ENCODE measurements at regions not wholly inside any gene's neighbourhood (a gene's known extent, or its start where the extent isn't known, plus 50 kb on each side); places are given as distances from the start of the nearest gene placed in this dataset.

DNA sequence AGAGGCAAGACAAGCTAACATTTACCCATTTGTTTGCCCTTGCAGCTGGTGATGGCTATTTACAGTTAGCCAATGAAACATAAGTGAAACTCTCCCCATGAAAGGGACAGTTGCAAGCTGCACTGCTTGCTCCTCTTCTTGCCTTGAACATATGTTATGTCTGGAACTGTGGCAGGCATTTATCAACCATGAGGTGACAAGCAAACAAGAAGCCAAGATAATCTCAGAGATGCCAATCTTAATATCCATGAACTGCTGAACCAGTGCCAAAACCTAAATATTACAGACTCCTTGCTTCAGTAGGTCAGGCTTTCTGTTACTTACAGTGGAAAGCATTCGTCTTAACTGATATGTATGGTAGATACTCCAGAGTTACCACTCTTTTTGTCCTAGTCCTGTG is 133.4 kb downstream of the ACTBL2 start:
- WGBS, 2 donors: 67 to 70% methylated on average over 1 of the region's 1 CpG
- TF ChIP-seq POLR2A (IDR thresholded peaks at IDR 0.05): no peak
- TF ChIP-seq, protein P1, sequence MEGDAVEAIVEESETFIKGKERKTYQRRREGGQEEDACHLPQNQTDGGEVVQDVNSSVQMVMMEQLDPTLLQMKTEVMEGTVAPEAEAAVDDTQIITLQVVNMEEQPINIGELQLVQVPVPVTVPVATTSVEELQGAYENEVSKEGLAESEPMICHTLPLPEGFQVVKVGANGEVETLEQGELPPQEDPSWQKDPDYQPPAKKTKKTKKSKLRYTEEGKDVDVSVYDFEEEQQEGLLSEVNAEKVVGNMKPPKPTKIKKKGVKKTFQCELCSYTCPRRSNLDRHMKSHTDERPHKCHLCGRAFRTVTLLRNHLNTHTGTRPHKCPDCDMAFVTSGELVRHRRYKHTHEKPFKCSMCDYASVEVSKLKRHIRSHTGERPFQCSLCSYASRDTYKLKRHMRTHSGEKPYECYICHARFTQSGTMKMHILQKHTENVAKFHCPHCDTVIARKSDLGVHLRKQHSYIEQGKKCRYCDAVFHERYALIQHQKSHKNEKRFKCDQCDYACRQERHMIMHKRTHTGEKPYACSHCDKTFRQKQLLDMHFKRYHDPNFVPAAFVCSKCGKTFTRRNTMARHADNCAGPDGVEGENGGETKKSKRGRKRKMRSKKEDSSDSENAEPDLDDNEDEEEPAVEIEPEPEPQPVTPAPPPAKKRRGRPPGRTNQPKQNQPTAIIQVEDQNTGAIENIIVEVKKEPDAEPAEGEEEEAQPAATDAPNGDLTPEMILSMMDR (IDR thresholded peaks at IDR 0.05): no peak

DNA sequence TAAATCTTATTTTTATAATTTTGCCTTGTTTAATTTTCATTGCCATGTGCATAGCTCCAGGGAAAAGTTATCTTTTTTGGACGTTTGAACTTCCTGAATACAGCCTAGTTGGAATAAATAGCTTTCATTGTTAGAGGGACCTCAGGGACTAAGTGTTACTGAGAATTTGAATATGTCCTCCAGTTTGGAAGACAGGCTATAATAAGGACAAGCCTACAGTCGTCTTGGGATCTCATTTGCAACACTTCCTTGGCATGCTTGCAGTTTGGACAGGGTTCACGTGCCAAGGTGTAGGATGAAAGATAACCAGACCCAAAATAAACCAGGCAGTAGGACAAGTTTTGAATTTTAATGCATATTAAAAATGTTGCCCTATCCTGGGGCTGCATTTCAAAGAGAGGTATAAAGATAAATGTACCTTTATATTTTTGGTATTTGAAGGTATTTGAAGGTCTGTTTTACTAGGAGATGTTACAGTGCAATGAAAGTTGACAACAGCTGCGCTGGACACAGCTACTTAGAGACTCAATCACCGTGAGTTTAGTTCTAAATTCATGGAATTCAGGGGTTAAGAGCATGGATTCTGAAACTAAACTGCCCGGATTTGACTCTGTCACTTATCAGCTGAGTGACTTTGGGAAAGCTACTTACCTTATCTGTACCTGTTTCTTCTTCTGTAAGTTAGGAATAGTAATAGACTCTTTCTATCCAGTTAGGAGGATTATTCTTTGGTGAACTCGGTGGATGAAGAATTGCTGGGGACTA is 134.1 kb downstream of the ACTBL2 start:
- Histone ChIP-seq H3K36me3 (ENCODE audit: low read depth, missing control alignments) (no peaks in the 10 kb centered on the region), H3K27me3 (no peaks in the 10 kb centered on the region), H3K27ac (no peak overlapping the region), H3K9me3 (no peaks in the 10 kb centered on the region), H3K4me1 (peaks cover 4% of the 10 kb centered on the region), H3K4me3 (no peak overlapping the region)
- intact Hi-C loops (cut with DNase I; ENCODE audit: low total_unique reads): no loop called here
- WGBS, 2 donors: 39 to 57% methylated on average over 7 of the region's 7 CpGs
- DNase-seq: no peak
- TF ChIP-seq POLR2A (IDR thresholded peaks at IDR 0.05): no peak
- TF ChIP-seq, protein P1 (IDR thresholded peaks at IDR 0.05): no peak

More for the DNA sequence above, 133.4 kb downstream of the ACTBL2 start:
- no peak overlapping the region for H3K4me3 ChIP-seq
- H3K9me3 ChIP-seq: no peaks in the 10 kb centered on the region
- no peaks in the 10 kb centered on the region for H3K36me3 ChIP-seq (ENCODE audit: low read depth, missing control alignments)
- peaks cover 4% of the 10 kb centered on the region for H3K4me1 ChIP-seq
- intact Hi-C loops (cut with DNase I; ENCODE audit: low total_unique reads): no loop called here
- DNase-seq: no peak
- H3K27ac ChIP-seq: no peak overlapping the region
- H3K27me3 ChIP-seq: no peaks in the 10 kb centered on the region

DNA sequence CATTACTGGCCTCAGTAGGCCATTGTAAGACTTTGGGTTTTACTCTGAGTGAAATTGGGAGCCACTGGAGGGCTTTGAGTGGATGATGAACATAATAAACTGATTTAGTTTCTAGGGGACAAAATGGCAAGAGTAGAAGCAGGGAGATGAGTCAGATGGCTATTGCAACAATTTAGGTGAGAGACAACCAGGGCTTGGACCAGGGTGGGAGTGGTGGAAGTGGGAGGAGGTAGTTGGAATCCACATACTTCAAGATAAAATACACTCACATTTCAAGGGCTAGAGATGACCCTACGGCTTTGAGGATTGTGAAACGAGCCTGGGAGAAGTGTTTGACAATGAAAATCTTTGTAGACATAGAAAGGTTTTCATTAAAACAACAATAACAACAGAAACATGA is 136.3 kb downstream of the ACTBL2 start:
- intact Hi-C loops (cut with DNase I; ENCODE audit: low total_unique reads): no loop called here
- H3K36me3 ChIP-seq (ENCODE audit: low read depth, missing control alignments): no peaks in the 10 kb centered on the region
- DNase-seq: no peak
- H3K27me3 ChIP-seq: no peaks in the 10 kb centered on the region
- H3K4me1 ChIP-seq: peaks cover 4% of the 10 kb centered on the region
- 65 to 79% methylated on average over 2 of the region's 2 CpGs for WGBS, 2 donors
- H3K4me3 ChIP-seq: no peak overlapping the region
- TF ChIP-seq POLR2A (IDR thresholded peaks at IDR 0.05): no peak
- TF ChIP-seq, protein P1 (IDR thresholded peaks at IDR 0.05): no peak
- H3K27ac ChIP-seq: no peak overlapping the region
- H3K9me3 ChIP-seq: no peaks in the 10 kb centered on the region

DNA sequence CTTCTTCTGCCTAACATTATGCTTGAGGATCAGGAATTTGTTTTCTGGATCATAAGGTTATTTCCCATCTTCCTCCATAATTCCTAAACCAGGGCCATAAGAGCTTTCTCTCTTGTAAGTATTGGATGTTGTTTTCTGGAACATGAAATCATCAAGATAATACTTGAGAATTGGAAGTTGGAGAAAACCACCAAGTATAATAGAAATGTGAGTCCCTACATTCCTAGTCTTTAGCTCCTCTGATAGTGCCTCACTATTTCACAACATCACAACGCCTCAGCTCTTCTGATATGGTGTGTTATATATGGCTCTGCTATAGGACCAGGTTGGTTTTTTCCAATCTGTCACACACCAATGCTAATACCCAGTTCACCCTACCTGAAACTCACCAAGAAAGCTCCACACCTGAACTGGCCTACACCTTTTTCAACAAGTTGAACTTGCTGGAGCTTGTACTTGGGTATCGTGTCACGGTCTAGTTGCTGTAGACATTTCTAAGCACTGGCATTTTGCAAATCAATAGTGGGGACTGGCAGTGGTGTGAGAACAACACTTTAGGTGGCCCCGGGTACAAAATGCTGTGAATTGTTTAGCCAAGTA is 141.1 kb downstream of the ACTBL2 start:
- intact Hi-C loops (cut with DNase I; ENCODE audit: low total_unique reads): no loop called here
- 87 to 90% methylated on average over 4 of the region's 4 CpGs for WGBS, 2 donors
- no peaks in the 10 kb centered on the region for H3K27me3 ChIP-seq
- TF ChIP-seq, protein P1 (IDR thresholded peaks at IDR 0.05): no peak
- no peak for TF ChIP-seq POLR2A (IDR thresholded peaks at IDR 0.05)
- no peaks in the 10 kb centered on the region for H3K36me3 ChIP-seq (ENCODE audit: low read depth, missing control alignments)
- no peak overlapping the region for H3K4me3 ChIP-seq
- H3K9me3 ChIP-seq: no peaks in the 10 kb centered on the region
- DNase-seq: no peak
- no peaks in the 10 kb centered on the region for H3K4me1 ChIP-seq
- no peak overlapping the region for H3K27ac ChIP-seq
